ENCODE measurements at regions not wholly inside any gene's neighbourhood (a gene's known extent, or its start where the extent isn't known, plus 50 kb on each side); places are given as distances from the start of the nearest gene placed in this dataset.
"Not testable (repeated sequence)": the region's sequence is repeated elsewhere in the genome, so short reads cannot be mapped to it uniquely, and the experiment has no call there.

DNA sequence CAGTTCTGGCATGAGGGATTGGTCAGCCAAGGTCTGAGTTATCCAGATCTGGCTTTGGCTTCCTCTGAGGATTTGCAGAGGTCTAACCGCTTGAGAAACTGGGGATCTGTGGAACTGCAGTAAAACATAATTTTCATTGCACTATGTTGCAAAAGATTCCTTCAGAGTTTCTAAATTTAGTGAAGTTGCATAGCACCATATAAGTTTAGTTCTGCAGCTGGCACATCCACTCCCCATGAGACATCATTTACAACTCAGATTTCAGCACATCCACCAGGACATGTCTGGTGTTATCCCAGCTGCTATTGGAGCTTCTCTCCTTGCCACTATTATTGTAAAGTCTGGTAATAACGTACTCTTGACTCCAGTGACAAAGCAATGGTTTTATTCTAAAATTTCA is 181.5 kb downstream of the CWF19L2 start:
- in situ Hi-C loops (cut with HindIII; ENCODE audit: low sequenced_read_pairs): no loop called here
- DNase-seq (ENCODE audit: low spot score): no peak

DNA sequence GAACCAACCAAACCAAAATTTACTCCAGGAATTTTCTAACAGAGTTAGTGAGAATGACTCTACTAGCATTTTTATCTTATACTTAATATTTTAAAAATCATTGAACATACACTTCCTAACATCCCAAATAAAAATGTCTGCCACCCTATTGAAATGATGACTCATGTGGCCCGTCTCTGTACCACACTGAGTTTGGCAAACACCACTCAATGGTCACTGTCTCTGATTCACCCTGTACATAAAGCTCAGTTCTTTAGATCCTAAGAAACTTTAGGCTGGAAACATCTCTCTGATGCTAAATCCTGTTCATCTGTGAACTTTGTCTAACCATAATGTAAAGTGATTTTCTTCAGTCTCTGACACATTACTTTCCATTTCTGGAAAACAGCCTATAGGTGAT is 182.0 kb downstream of the CWF19L2 start:
- no peak for DNase-seq (ENCODE audit: low spot score)
- in situ Hi-C loops (cut with HindIII; ENCODE audit: low sequenced_read_pairs): no loop called here

DNA sequence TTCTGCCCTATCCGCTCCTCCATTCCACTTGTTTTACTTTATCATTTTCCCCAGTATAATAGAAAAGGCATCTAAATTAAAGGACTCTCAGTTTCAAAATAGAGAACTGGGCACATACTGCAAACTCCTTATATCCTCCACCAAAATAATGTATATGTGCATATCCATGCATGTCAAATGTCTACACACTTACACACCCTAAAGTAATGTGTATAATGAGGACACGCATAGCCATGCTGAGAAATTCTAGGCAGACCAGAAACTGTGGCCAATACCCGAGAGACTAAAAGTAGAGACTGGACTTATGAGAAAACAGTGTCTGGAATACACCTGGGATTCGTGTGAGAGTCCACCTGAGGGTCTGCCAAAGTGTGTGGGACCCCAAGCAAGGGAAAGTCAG is 183.5 kb downstream of the CWF19L2 start:
- DNase-seq (ENCODE audit: low spot score): no peak
- in situ Hi-C loops (cut with HindIII; ENCODE audit: low sequenced_read_pairs): no loop called here

DNA sequence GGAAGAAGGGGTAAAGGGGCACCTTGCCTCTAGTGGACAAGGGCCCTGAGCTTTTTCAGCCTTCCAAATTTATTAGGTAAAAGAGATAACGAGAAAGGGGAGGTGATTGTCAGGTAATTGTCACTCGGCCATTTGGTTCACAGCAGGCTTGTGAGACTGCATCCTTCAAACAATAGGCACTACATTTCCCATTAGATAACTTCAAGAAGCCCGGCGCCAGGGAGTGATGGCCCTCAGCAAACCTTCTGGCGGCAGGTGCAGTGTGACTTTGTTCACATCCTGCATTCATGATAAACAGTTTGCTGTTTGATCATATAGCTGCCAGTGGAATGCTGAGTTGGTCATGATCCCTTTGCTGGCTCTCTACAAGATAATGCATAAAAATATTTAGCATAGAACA is 185.1 kb downstream of the CWF19L2 start:
- in situ Hi-C loops (cut with HindIII; ENCODE audit: low sequenced_read_pairs): no loop called here
- DNase-seq (ENCODE audit: low spot score): no peak

DNA sequence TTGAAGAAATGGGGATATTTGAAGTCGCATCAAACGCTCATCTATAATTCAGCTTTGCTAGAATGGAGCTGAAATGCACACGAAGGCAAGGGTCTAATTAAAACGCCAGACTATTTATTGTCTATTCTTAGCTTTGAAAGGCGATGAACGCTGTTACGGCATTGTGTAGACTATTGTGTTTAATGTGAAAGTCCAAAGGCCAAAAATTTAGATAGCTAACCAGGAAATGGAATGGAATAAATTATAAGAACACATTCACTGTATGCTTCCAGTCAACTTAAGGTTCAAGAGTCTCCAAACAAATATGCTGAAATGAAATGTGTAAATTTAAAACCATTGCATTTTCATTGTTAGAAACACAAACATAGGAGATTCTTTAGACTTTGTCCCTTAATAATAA is 186.2 kb downstream of the CWF19L2 start:
- DNase-seq (ENCODE audit: low spot score): no peak
- in situ Hi-C loops (cut with HindIII; ENCODE audit: low sequenced_read_pairs): no loop called here

DNA sequence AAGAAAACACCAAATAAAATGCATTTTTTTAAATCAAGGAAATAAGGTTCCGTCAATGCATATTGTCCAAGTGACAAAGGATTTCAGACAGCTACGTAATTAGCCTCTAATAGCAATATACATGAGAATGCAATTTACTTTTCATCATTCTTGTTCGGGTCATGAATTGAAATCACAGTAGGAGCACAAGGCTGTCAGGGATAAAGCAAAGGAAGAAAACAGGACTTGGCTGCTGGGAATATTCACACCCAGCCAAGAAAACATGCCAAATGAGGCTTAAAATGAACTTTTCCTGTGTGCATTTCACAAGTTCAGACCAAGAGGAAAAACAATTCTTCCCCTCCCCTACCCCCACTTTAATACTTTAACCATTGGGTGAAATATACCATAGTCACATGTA is 188.6 kb downstream of the CWF19L2 start:
- in situ Hi-C loops (cut with HindIII; ENCODE audit: low sequenced_read_pairs): no loop called here
- DNase-seq (ENCODE audit: low spot score): peak; percentile 29

DNA sequence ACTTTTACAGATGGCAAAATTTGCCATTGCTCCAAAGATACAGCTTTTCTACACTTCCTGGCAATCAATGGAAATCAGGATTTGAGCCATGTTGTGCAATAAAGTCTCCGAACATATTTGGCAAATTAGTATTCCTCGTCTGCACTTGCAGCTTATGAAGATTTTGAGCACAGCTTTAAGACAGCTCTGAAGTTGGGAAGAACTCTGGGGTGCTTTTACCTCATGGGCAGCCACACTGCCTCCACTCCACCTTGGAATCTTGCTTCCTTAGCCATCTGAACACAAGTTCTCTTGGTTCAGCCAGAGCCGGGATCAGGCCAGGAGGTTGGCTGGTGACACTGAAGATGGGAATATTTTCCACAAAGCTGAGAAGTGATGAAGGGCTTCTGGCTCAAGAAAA is 191.2 kb downstream of the CWF19L2 start:
- no peak for DNase-seq (ENCODE audit: low spot score)
- in situ Hi-C loops (cut with HindIII; ENCODE audit: low sequenced_read_pairs): no loop called here

DNA sequence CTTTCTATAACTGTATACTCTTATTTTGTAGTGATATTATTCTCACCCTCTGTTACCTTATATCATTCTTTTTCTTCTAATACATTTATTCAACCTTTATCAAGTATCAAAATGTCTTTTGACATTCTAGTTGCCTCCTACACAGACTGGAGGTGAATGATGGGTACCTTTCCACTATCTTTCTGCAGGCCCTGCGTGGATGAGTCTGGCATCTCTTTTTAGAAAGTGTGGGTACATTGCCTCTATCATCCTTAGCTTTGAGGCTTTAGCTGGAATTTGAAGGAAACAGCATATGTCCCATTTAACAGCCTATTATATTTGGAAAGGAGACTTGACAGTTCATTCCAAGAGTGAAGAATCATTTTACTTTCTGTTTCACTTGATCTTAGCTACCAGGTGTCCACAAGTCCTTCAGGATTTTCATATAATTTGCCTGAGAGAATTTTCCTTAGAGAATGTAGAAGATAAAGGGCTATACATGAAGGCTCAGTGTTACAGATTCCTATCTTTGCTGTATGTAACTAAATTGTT is 192.0 kb downstream of the CWF19L2 start:
- in situ Hi-C loops (cut with HindIII; ENCODE audit: low sequenced_read_pairs): no loop called here

DNA sequence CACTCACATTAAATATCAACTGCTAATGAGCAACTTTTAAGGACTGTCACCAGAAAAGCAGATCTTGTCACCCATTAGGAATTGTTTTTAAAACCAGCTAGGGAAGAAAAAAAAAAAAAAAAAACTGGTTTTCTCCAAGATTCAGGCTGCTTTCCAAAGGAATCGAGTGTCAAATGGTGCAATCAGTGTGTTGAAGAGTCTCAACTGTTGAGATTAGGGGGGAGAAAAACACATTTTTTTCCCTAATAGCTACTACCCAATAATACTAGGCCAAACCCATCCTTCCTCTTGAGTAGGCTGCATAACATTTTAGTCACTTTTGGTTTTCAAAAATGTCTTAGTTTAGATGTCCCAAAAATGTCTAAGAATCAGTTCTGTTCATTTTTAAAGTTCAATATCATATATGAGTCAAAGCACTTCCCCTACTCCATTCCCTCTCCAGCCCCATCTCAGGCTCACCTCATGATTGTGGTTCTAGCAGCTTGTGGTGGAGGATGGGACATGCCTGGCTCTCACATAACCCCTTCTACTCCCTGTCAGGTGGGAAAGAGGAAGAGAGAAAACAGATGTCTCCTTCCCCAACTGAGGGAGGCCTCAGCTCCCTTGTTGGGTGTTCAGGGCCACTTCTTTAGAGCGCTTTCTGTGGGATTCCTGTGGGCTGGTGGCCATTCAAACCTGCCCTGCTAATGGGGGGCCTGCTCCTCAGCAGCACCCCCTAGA is 193.6 kb downstream of the CWF19L2 start:
- DNase-seq (ENCODE audit: low spot score): no peak
- in situ Hi-C loops (cut with HindIII; ENCODE audit: low sequenced_read_pairs): no loop called here

More for the DNA sequence above, 192.0 kb downstream of the CWF19L2 start:
- DNase-seq (ENCODE audit: low spot score): no peak

DNA sequence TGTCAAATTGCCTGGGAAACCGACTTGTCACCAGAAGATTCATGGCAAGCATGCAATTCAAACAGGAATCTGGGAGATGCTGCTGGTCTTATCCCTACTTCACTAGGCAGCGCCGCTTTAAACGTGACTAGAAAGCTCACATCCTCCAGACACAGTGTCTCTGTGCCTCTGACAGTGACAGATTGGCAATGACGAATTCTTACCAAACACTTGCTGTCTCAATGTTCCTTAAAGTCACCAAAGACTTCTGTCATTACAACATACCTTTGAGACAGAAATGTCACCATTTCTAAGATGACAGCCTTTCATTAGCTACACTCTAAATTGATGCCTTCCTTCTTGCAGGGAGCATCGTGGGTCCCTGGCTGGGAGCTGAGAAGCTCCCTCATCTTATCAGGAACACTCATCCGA is 197.8 kb downstream of the CWF19L2 start:
- in situ Hi-C loops (cut with HindIII; ENCODE audit: low sequenced_read_pairs): no loop called here
- DNase-seq (ENCODE audit: low spot score): no peak

DNA sequence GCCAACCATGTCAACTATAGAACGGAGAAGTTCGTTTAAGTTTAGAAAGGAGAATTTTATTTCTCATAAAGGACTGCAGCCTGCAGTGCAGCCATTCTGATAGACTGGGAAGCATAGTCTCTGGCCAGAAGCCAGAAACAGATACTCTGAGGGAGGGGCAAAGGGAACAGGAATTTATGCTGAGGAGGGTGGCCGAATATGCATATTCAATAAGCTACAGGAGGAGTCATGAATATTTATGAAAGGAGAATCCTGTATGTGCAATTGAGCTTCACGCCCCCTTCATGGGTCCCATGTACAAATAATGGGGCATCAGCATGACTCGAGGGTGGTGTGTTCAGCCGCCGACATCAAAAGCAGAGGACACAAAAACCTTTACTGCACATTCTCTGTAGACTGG is 199.9 kb downstream of the CWF19L2 start:
- DNase-seq (ENCODE audit: low spot score): no peak
- in situ Hi-C loops (cut with HindIII; ENCODE audit: low sequenced_read_pairs): no loop called here

DNA sequence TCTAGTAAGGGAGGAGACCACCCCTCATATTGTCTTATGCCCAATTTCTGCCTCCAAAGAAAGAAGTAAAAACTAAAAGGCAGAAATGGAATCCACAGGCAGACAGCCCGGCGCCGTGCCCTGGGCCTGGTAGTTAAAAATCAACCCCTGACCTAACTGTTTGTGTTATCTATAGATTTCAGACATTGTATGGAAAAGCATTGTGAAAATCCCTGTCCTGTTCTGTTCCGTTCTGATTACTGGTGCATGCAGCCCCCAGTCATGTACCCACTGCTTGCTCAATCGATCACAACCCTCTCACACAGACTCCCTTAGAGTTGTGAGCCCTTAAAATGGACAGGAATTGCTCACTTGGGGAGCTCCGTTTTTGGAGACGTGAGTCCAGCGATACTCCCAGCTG is 204.0 kb downstream of the CWF19L2 start:
- in situ Hi-C loops (cut with HindIII; ENCODE audit: low sequenced_read_pairs); DNase-seq (ENCODE audit: low spot score): not testable (repeated sequence)

DNA sequence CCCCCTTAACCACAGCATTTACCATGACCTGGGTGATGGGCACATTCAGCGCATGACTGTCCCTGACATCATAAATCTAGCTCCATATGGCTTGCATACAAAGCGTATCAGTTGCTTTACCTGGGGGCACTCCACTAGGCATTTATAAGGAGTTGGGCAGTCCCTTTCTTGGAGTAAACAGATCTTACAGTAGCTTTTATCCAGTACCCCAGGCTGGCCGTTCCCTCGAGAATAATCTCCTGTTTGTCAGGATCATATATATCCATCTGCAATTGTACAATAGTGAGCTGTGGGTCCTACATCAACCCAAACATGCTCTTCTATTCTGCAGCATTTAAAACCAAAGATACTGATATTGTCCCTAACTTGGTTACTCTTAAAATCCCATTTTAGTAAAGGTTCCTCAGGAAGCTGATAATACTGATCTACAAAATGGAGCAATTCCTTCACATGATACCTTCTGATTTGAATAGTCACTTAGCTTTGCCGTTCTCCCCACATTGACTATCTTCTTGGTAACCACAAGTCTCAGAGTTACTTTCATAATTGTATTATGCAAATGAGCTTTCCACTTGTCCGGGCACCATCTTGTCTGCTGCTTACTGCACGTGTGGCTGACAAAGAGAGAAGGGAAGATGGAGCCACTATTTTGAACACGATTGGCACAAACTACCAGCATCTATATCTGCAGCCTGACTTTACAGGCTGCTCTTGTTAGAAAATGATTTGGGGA is 205.0 kb downstream of the CWF19L2 start:
- no peak for DNase-seq (ENCODE audit: low spot score)
- in situ Hi-C loops (cut with HindIII; ENCODE audit: low sequenced_read_pairs): no loop called here

DNA sequence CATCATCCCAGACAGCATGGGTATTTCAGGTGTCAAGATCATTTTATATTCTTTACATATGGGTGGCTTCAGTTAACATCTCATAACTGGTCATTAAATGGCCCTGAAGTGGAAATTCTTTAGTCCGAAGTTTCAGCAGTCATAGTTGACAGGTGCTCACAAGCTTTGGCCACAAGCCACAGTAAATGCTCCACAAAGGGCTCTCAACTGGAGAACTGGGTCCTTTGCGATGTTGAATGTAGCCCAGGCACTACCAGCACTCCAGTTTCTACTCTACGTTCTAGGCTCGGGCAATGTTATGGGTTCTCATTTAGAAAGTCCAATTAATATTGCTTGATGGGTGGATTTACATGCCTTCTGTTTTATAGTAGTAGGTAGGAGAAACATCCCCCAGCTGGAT is 206.3 kb downstream of the CWF19L2 start:
- DNase-seq (ENCODE audit: low spot score): no peak
- in situ Hi-C loops (cut with HindIII; ENCODE audit: low sequenced_read_pairs): no loop called here

DNA sequence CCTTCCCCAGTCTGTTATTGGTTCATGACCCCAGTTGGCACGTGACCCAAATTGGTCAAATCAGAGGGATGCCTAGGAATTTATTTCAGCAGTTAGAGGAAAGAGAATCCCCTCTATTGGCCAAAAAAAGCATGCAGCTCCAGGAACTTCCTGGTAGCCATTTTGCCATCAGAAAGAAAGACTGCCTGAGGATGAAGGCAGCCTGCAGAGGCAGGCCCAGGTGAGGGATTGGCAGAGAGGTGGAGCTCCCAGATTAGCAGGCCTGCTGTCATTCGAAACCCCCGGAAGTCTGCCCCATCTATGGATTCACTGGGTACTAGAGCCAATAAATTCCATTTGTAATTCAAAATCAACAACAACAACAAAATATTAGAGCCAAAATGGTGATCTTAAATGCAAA is 207.6 kb downstream of the CWF19L2 start:
- in situ Hi-C loops (cut with HindIII; ENCODE audit: low sequenced_read_pairs): no loop called here
- DNase-seq (ENCODE audit: low spot score): no peak

DNA sequence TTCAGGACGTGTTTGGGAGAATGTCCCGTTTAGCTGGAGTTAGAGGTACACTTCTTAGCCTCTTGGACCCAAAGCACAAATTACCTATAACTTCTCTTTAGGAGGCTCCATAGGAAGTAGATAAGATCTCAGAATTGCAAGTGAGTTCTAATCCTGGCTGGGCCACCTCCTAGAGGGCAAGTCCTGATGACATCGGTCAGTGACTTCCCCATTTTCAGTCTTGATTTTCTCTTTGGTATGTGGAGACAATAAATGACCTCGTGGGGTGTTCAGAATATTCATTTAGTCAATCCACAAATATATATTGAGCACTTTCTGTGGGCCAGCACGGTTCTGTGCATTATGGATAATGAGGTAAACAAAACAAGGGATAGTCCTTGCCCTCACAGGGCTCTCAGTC is 208.6 kb downstream of the CWF19L2 start:
- no peak for DNase-seq (ENCODE audit: low spot score)
- in situ Hi-C loops (cut with HindIII; ENCODE audit: low sequenced_read_pairs): no loop called here

DNA sequence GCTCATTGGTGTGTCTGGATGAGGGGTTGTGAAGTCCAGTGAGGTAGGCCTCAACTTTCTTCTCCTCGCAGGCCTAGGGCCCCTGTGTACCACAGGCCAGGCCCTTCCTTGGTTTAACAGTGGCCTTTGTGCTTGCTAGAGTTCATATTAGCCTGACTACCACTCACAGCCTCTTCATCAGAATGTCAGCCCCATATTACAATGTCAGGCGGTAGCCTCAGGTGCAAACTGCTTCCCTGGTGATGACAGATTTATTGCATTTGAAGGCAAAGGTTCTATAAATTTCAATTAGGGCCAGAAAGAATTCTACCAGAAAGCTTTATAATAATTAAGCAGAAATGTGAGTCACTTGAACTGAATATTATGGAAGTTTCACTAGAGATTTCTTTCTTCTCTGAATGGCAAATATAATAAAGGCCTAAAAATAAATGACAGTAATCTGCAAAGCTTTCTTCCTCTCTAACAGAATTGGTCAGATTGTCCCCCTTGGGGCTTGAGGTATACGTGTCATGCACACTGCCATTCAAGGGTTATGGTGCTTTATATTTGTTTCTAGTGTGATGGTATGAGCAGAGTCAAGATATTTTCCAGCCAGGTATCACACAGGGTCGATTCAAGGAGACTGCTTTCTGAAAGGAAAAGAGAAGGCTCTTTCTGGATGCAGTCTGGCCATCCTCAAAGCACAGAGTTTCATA is 210.3 kb downstream of the CWF19L2 start:
- in situ Hi-C loops (cut with HindIII; ENCODE audit: low sequenced_read_pairs): no loop called here
- no peak for DNase-seq (ENCODE audit: low spot score)

DNA sequence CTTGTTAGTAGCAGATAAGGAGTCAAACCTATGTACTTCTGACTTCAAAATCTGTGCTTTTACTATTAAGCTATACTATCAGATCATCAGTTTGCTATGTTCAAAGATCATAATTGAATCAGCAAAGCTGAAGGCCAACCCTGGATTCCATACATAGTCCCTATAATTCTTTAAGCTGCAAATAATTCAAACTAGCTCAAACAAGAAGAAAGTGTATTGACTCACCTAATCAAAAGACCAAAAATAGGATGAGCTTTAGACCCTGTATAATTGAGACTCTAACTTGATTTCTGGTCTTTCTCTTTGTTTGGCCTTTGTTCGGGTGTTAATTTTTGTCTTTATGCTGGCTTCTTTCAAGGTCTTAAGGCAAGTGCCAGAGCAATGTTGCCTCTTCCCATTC is 213.7 kb downstream of the CWF19L2 start:
- DNase-seq (ENCODE audit: low spot score): no peak
- in situ Hi-C loops (cut with HindIII; ENCODE audit: low sequenced_read_pairs): no loop called here

DNA sequence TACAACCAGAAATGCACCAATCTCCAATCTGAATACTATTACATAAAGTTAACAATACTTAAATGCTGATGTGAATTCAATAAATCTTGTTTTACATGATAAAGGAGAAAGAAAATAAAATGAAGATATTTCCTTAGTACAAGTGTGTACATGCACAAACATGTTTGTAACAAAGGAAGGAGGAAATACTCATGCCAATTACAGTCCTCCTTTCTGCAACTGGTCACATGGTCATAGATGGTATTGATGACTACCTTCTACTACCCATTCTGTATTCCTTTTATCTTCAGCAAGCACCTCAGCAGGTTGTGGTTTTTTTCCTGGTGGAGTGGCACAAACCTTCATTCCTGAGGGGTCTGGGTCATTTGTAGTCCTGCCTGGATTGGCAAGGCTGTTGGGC is 214.2 kb upstream of the GUCY1A2 start:
- in situ Hi-C loops (cut with HindIII; ENCODE audit: low sequenced_read_pairs): no loop called here
- no peak for DNase-seq (ENCODE audit: low spot score)

DNA sequence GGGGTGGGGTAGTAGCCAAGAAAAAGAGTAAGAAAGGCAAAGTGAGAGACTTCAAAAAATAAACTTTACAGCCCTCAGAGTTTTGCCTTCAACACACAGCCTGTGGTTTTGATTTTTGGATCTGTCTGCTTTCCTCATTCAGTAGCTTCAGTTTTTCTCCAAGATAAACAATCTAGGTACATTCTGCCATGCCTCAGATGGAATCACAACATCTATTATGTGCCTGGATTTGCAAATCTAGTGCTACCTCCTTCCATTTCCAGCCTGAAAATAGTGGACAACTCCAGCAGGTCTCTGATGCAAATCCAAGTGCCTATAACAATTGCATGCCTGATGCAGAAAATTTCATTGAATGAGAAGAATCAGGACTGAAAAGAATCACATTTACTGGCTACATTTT is 206.6 kb upstream of the GUCY1A2 start:
- in situ Hi-C loops (cut with HindIII; ENCODE audit: low sequenced_read_pairs): no loop called here

More for the DNA sequence above, 206.6 kb upstream of the GUCY1A2 start:
- no peak for DNase-seq (ENCODE audit: low spot score)

All from G401 (cell line).